ENCODE measurements at regions not wholly inside any gene's neighbourhood (a gene's known extent, or its start where the extent isn't known, plus 50 kb on each side); places are given as distances from the start of the nearest gene placed in this dataset.
"Not testable (repeated sequence)": the region's sequence is repeated elsewhere in the genome, so short reads cannot be mapped to it uniquely, and the experiment has no call there.

- DNase-seq: no peak
These were observed 838.2 kb upstream of the B3GALT2 start for GRCh38 chr1:194024659-194025058.

- no peak for DNase-seq
These were observed 827.6 kb upstream of the B3GALT2 start for GRCh38 chr1:194014014-194014413.

- no peak for DNase-seq
These were observed 827.1 kb upstream of the B3GALT2 start for GRCh38 chr1:194013561-194013960.

- no peak for DNase-seq
These were observed 817.7 kb upstream of the B3GALT2 start for GRCh38 chr1:194004146-194004545.

GRCh38 chr1:194001726-194002350 is 815.4 kb upstream of the B3GALT2 start:
- not testable (repeated sequence) for DNase-seq

GRCh38 chr1:193988885-193989284 is 802.5 kb upstream of the B3GALT2 start:
- no peak for DNase-seq

GRCh38 chr1:193979219-193979618 is 792.8 kb upstream of the B3GALT2 start:
- DNase-seq: no peak

- DNase-seq: no peak
These were observed 787.9 kb upstream of the B3GALT2 start for GRCh38 chr1:193974286-193974798.

GRCh38 chr1:193973428-193973827 is 787.0 kb upstream of the B3GALT2 start:
- no peak for DNase-seq

- DNase-seq: no peak
These were observed 785.2 kb upstream of the B3GALT2 start for GRCh38 chr1:193971595-193971994.

- no peak for DNase-seq
These were observed 774.1 kb upstream of the B3GALT2 start for GRCh38 chr1:193960499-193960898.

GRCh38 chr1:193960040-193960439 is 773.6 kb upstream of the B3GALT2 start:
- DNase-seq: no peak

GRCh38 chr1:193957556-193958095 is 771.2 kb upstream of the B3GALT2 start:
- DNase-seq: no peak

GRCh38 chr1:193952778-193953374 is 766.5 kb upstream of the B3GALT2 start:
- DNase-seq: no peak

- peak in 1 of 2 donors; percentile 5 for DNase-seq
These were observed 765.6 kb upstream of the B3GALT2 start for GRCh38 chr1:193951984-193952383.

GRCh38 chr1:193944454-193944853 is 758.0 kb upstream of the B3GALT2 start:
- no peak for DNase-seq

- DNase-seq: no peak
These were observed 753.8 kb upstream of the B3GALT2 start for GRCh38 chr1:193940176-193940575.

- DNase-seq: no peak
These were observed 753.2 kb upstream of the B3GALT2 start for GRCh38 chr1:193939585-193939984.

- no peak for DNase-seq
These were observed 750.9 kb upstream of the B3GALT2 start for GRCh38 chr1:193937308-193937707.

- DNase-seq: no peak
These were observed 746.6 kb upstream of the B3GALT2 start for GRCh38 chr1:193932979-193933378.

GRCh38 chr1:193931356-193931755 is 744.9 kb upstream of the B3GALT2 start:
- DNase-seq: no peak

- DNase-seq: no peak
These were observed 743.1 kb upstream of the B3GALT2 start for GRCh38 chr1:193929374-193930033.

GRCh38 chr1:193927550-193927949 is 741.1 kb upstream of the B3GALT2 start:
- DNase-seq: no peak
